Activated T-cell treated with anti-CD3 and anti-CD28 coated beads for 4 hours (primary cell): ENCODE measurements at regions not wholly inside any gene's neighbourhood (a gene's known extent, or its start where the extent isn't known, plus 50 kb on each side); places are given as distances from the start of the nearest gene placed in this dataset.

ENCODE experiments used
- DNase-seq: peaks from one replicate; pipeline ENCODE4 v3.0.0-alpha.2; 2020

- no peak for DNase-seq
These were observed 261.6 kb downstream of the ZEB1 start for GRCh38 chr10:31580646-31581045.
